Hippocampal formation (tissue), 2 donors: ENCODE measurements at regions not wholly inside any gene's neighbourhood (a gene's known extent, or its start where the extent isn't known, plus 50 kb on each side); places are given as distances from the start of the nearest gene placed in this dataset.
"Not testable (repeated sequence)": the region's sequence is repeated elsewhere in the genome, so short reads cannot be mapped to it uniquely, and the experiment has no call there.

ENCODE experiments used
- DNase-seq, 2 donors: peaks; one replicate each; lab custom pipeline; 2025; lab: John Stamatoyannopoulos, UW

DNA sequence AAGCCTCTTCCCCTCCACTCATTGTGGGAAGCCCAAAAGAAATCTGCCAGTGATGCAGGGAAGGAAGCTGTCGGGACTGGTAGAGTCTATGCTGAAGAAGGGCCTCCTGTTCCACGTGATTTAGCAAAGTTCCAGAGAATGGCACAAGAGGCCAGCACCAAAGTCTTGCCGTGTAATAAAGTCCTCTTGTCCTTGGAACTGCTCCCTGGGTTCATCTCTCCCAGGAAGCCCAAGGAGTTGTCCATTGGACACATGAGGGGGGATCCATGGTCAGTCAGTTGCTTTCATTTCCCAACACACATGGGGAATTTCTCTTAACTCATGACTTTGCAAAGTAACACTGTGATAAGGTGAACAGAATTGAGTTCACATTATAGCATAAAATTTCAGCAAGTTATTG is 116.1 kb upstream of the RAB4A start:
- DNase-seq: no peak

DNA sequence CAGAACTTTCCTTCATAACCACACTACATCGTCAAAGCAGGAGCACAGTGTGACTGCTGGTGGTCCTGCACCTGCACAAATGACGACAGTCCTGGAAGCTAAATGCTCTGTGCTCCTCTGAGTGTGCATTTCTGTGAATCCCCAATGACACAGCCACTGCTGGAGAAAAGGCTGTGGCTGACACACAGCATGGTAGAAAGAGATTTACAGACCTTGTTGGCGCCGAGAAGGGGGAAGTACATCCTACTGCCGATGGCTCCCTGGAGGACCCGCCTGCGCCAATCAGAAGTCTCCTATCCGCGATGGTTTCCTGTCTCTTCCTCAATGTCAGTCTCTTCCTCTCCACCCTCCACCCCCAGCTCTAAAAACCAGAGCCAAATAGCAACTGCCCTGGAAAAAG is 115.4 kb upstream of the RAB4A start:
- DNase-seq: no peak

DNA sequence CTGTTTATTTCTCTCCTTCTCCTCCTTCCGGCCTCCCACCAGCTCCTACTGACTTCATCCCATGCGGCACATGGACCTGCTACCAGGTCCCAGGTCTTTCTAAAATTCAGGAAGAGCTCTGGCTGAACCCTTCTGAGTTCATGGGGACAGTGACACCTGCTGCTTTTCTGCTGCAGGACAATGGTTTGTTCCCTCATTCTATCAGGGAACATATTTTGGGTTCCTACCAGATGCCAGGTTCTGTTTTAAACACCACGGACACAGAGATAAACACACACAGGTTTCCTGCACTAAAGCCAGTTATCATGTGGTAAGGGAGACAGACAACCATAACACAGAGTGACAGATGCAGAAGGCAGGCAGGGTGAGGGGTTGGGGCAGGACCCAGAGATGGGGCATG is 114.0 kb upstream of the RAB4A start:
- DNase-seq: no peak

DNA sequence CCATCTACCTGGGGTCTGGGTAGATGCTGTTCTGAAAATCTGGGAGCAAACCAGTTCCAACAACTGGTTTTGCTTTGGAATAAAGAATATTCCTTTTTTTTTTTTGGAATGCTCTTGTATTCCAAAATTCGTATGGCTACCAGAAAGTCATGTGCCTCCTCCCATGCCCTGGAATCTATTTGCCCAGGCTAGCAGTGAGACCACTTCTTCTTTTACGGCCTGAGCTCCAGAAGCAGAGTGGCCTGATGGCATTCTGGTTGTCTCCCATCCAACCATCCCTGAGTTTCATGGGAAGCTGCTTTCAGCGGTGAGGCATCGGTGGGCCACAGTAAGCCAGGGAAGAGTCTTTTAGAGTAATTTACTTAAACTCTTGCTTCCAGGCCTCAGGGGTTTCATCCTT is 113.4 kb upstream of the RAB4A start:
- DNase-seq: no peak

DNA sequence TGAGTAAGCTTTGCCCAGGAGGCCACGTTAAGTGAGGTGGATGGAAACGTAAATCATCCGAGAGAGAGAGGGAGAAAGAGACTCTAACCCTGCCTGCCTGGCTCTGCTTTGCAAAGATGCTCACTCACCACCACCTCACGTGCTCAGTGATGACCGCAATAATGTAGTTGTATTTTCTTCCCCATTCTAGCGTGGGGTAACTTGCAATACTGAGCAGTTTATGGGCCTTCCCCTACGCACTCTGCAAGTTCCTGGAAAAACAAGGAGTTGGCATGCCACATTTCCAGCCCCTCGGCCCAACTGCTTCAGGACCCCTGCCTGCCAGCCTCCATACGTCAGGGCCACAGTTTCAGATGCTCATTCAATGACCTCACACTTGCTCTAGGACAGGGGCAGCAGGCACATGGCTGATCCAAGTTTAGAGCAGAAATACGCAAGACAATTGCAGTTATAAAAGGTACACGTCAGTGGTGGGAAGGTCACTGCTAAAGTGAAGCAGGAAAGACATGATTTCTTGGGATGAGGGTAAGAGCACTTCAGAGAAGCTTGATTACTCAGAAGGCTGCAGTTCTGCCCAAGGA is 112.5 kb upstream of the RAB4A start:
- DNase-seq: no peak

DNA sequence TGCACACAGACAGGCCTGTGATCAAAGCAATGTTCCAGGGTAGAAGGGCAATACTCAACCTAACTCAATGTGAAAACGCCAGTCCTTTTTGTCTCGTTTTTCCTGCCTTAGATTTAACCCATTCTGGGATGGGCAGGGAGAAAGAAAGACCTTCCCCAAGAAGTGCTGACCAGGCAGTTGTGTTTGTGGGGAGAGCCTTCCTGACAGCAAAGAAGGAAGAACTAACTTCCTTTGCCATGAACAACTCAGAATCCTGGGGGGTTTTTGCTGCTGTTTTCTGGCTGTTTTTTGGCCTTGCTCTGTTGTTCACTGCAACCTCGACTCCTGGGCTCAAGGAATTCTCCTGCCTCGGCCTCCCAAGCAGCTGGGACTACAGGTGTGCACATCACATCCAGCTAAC is 112.0 kb upstream of the RAB4A start:
- no peak for DNase-seq

DNA sequence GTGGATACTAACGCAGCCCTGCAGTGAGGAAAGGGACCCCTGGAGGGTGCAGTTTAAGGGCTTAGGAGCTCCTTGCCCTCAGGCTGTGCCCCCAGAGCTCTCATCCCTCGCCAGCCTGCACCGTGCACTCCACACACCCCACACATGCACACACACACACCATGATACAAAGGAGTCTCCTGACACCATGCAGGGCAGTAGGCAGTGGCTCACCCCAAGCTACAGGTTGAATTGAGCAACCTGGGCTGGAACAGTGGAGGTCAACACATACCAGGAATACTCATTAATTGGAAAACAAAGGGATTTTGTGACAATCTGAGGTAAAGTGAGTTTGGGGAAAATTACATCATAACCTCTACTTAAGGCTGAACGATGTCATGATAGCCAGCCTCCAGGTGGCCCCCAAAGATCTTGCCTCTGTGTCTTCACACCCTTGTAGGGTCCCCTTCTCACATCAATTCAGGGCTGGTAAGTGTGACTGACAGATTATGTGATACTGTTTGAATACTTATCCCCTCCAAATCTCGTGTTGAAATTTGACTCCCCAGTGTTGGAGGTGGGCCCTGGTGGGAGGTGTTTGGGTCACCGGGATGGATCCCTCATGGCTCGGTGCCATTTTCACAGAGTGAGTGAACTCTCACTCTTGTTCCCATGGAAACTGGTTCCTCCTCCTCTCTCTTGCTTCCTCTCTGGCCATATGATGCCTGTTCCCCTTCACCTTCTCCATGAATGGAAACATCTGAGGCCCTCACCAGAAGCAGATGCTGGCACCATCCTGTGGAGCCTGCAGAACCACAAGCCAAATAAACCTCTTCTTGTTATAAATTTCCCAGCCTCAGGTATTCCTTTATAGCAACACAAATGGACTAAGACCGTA is 111.0 kb upstream of the RAB4A start:
- no peak for DNase-seq

DNA sequence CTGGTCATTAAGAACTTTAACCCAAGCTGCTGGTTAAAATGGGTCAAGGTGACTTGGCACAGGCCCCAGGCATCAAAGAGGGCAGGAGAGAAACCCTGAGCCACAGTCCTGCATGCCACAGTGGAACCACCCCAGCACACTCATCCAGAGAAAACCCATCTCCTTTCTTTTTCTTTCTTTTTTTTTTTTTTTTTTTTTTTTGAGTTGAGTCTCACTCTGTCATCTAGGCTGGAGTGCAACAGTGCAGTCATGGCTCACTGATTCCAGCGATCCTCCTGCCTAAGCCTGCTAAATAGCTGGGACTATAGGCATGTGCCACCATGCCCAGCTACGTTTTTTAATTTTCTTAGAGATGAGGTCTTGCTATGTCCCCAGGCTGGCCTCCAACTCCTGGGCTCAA is 109.2 kb upstream of the RAB4A start:
- no peak for DNase-seq

DNA sequence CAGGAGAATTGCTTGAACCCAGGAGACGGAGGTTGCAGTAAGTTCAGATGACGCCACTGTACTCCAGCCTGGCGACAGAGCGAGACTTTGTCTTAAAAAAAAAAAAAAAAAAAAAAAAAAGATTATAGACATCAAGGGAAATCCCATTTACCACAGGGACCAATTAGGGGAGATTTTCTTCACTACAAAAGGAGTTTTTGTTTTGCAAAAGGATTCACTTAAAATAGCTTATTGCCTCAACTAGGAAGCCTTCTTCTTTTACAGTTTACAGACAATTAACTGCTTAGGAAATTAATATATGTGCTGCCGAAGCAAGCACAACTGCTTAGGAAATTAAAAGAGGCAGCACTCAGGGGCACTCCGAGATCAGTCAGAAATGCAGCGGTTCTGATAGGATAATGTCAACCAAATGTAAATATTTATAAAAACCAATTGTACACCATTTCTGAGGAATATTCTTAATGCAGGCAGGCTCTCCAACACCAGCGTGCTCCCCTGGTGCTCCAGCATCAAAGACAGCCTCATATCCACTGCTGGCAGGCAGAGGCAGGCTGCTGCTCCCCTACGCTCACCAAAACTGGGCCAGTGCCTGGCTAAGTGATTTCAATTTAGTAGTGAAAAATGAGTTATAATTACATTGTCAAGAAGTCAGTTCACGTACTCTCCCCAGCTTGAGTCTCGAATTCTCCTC is 107.9 kb upstream of the RAB4A start:
- DNase-seq: no peak

DNA sequence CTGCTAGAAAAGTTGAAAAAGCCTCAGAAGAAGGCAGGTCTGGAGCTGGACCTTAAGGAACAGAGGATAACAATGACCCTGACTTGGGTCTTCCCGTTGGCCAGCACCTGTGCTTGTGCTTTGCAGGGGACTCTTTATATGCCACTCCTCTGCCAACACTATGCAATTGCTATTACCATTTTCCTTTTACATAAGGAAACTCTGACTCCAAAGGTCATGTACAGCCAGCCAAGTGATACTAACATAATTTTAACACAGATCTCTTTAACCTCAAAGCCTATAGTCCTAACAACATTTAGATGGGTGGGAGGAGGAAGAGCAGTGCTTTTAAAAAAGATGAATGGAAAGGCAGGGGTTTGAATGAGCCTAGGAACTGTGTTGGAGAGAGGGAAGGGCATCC is 106.6 kb upstream of the RAB4A start:
- no peak for DNase-seq

DNA sequence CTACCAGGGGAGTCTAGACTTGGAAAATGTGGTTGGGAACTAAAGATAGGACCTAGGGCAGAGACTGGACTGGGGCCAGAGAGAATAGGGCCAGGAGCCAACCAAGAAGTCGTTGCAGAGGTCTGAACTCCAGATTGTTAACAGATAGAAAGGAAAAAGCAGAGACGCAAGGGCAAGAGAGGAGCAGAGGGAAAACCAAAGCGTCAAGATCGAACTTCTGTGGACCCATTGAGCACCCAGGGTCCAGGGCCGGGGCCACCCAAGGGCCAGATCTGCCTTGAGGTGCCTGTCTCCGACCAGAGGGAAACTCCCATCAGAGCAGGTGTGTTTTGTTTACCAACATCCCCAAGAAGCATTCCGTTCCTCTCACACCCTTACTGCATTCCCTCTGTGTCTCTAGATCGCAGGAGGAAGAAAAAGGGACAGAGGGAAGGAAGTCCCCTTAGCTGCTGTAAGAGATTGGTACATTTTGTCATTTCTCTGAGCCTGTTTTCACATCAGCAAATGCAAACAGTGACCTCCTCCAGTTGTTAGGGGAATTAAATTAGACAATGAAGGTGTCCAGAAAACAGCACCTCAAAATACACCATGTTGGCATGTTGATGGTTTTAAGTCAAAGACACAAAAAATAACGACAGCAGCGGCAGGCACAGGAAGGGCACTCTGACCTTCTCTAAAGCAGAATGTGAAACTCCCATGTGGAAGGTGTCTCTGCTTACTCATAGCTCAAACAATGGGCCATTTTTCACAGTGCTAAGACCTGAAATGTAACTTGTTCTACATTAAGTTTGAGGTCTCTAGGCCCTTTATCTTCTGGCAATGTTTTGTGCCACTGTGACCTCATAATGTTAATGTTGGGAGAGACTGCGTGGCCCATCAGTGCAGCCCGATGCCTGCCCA is 105.8 kb upstream of the RAB4A start:
- DNase-seq: no peak

DNA sequence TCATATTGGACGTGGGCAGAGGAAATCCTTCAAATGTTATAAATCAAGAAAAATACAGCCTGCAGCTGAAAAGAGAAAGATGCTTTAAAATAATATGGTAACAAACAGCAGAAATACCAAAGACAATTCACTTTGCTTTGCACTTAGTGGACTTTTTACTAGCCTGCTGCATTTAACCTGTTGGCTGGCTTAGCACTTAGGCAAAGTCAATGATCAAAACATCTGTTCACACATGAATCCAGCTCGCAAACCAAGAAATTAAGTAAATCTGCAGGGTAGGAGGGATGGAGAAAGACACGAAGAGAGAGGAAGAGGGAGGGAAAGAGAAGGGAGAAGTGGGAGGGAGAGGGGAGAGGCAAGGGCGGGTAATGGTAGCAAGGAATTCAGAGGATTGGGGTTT is 103.6 kb upstream of the RAB4A start:
- DNase-seq: no peak

DNA sequence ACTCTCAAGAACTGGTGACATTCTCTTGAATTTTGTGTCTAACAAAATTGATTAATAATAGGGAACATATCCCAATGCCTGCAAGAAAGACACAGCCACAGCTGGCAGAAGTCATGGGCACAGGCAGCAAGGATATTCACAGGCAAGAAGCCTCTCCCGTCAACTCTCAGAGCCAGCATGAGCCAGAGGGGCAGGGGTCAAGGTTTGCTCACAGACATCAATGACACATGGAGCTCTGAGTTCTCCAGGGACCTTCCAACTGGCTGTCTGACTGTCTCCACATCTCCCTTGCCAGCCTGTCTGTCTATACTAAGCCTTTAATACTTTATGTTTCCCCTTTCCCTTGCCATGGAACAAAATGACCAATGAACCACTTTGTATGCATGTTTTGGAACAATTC is 101.5 kb upstream of the RAB4A start:
- DNase-seq: no peak

DNA sequence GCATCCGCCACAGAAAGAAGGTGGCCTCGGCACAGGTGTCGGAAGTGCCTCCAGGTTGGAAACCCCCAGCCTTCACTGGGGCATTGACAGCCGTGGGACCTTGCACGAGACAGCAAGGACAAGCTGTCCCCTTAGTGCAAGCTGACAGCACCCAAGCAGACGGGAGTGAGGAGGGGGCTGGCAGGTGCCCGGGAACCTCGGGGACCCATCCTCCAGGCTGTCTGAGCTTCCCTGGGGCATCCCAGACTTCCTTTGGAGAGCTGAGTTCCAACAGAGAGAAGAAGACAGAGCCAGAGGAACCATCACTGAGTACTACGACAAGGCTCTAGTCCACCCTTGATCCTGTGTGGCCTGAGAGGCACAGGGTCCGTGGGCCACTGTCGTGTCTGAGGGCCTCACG is 100.6 kb upstream of the RAB4A start:
- no peak for DNase-seq

DNA sequence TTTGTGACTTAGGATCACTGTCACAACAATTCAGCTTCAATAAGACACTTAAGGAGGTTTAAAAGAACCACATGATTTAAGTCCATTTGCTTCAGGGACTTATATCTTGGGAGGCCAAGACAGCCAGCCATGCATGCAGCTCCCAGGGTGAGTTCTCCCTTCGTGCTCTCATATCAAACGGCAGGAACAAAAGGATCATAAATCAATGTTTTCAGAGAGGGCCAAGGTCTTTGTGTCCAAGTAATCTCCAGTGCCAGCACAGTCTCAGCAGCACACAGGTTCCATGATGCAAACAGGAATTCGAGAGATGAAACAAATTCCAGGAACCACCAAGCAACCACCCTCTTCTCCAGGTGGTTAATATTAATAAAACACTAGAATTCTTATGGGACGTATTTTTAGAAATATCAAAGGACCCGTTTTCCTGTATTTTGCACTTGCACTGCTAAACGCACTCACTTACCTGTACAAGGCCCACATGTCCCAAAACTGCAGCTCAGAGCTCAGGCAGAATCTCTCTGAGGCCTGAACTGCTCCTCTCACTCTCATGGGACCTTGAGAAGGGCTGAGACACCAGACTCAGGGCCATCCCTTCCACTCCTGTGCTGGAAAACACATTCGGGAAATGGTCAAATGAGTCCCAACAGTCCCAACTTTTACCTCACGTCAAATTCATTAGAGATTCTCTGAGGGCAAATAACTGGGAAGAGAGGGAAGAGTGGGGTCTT is 100.0 kb upstream of the RAB4A start:
- no peak for DNase-seq

DNA sequence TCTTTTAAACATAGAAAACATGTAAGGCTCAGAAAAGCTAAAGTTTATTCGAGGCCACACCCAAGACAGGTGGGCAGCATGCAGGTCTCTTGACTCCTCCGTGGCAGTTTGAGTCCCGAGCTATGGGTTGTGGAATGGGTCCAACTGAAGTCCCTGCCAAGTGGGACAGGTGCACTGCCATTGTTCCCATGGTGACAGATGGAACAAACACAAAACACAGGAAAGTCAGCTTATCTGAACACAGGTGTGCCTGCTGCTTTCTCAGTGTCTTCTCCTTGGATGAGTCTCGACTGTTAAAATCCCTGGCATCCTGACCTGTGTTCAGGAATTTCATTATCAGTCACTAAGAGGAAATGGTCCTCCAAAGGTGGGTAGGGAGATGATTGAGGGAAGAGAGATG is 99.0 kb upstream of the RAB4A start:
- DNase-seq: no peak

DNA sequence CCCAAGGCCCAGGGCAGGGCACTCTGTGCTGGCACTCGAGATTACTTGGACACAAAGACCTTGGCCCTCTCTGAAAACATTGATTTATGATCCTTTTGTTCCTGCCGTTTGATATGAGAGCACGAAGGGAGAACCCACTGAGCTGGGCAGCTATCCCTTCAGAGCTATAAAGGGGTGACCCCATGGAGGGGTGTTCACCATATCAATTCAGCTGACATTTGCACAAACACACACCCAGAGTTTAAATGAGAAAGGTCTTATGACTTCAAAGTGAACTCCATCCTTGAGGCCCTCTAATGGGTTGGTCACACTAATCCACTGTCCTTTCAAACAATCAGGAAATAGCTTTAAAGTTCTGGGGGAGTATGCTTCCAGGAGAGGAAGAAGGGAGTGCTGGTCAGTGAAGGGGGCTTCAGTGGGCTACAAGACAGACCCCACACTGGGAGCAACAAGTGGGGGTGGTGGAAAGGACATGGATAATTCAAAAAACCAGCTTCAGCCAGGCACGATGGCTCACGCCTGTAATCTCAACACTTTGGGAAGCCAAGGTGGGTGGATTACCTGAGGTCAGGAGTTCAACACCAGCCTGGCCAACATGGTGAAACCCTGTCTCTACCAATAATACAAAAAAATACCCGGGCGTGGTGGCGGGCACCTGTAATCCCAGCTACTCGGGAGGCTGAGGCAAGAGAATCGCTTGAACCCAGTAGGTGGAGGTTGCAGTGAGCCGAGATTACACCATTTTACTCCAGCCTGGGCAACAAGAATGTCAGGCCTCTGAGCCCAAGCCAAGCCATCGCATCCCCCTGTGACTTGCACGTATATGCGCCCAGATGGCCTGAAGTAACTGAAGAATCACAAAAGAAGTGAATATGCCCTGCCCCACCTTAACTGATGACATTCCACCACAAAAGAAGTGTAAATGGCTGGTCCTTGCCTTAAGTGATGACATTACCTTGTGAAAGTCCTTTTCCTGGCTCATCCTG is 97.1 kb upstream of the RAB4A start:
- DNase-seq: not testable (repeated sequence)

DNA sequence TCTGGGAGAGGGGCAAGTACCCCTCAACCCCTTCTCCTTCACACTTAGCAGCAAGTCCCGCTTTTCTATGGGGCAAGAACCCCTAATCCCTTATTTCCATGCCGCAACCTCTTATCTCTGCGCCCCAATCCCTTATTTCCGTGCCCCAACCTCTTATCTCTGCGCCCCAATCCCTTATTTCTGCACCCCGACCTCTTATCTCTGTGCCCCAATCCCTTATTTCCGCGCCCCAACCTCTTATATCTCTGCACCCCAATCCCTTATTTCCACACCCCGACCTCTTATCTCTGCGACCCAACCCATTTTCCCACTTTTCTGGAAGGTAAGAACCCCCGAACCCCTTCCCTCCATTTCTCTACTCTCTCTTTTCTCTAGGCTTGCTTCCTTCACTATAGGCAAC is 95.6 kb upstream of the RAB4A start:
- not testable (repeated sequence) for DNase-seq

DNA sequence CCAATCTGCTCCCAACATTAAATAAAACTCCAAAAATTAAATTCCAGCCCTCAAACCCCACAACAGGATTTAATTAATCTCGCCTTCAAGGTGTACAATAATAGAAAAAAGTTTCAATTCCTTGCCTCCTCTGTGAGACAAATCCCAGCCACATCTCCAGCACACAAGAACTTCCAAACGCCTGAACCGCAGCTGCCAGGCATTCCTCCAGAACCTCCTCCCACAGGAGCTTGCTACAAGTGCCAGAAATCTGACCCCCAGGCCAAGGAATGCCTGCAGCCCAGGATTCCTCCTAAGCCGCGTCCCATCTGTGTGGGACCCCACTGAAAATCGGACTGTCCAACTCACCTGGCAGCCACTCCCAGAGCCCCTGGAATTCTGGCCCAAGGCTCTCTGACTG is 94.5 kb upstream of the RAB4A start:
- DNase-seq: not testable (repeated sequence)

DNA sequence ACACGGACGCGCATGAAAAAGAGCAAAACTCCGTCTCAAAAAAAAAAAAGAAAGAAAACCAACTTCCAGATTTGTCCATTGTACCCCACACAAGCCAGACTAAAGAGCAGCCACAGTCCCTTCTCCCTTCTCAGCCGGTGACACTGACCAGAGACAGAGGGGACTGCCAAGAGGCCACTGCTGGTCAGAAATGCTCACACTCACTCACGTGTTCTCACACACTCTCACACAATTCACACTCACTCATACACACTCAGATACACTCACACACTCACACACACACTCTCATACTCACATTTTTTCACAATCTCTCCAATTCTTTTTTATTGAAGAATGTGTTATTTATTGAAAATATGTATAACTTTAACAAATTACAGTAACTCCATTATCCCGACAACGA is 90.8 kb upstream of the RAB4A start:
- no peak for DNase-seq
